ENCODE measurements at regions not wholly inside any gene's neighbourhood (a gene's known extent, or its start where the extent isn't known, plus 50 kb on each side); places are given as distances from the start of the nearest gene placed in this dataset.
"Not testable (repeated sequence)": the region's sequence is repeated elsewhere in the genome, so short reads cannot be mapped to it uniquely, and the experiment has no call there.

GRCh38 chr9:80755586-80755985 lies 933.8 kb downstream of the TLE1 start:
- intact Hi-C loops (cut with DNase I) = no loop called here
- no peaks in the 10 kb centered on the region for H3K4me1 ChIP-seq
- no peak for DNase-seq
- H3K27ac ChIP-seq = no peak overlapping the region
- H3K4me3 ChIP-seq = no peak overlapping the region
- TF ChIP-seq POLR2A (IDR thresholded peaks at IDR 0.05) (no peak), EP300 (IDR thresholded peaks at IDR 0.05) (no peak), CTCF (IDR thresholded peaks at IDR 0.05) (no peak), POLR2AphosphoS5 (IDR thresholded peaks at IDR 0.05) (no peak)
- H3K27me3 ChIP-seq = no peaks in the 10 kb centered on the region
- 46 to 78% methylated on average over 2 of the region's 2 CpGs for WGBS, 2 donors
- H3K36me3 ChIP-seq = no peaks in the 10 kb centered on the region
- no peaks in the 10 kb centered on the region for H3K9me3 ChIP-seq

GRCh38 chr9:80747056-80747455 lies 942.3 kb downstream of the TLE1 start:
- H3K36me3 ChIP-seq; H3K4me3 ChIP-seq; H3K4me1 ChIP-seq; H3K9me3 ChIP-seq; DNase-seq; H3K27ac ChIP-seq; intact Hi-C loops (cut with DNase I); H3K27me3 ChIP-seq: not testable (repeated sequence)
- WGBS, 2 donors = 79 to 86% methylated on average over 17 of the region's 17 CpGs

GRCh38 chr9:80732506-80732905 lies 956.8 kb downstream of the TLE1 start:
- intact Hi-C loops (cut with DNase I) = no loop called here

GRCh38 chr9:80720579-80720978 lies 968.8 kb downstream of the TLE1 start:
- H3K27me3 ChIP-seq = no peaks in the 10 kb centered on the region
- no peaks in the 10 kb centered on the region for H3K4me1 ChIP-seq
- no peaks in the 10 kb centered on the region for H3K36me3 ChIP-seq
- no peaks in the 10 kb centered on the region for H3K9me3 ChIP-seq
- TF ChIP-seq CTCF (IDR thresholded peaks at IDR 0.05) (no peak), POLR2A (IDR thresholded peaks at IDR 0.05) (no peak)
- intact Hi-C loops (cut with DNase I) = no loop called here
- 79 to 91% methylated on average over 1 of the region's 1 CpG for WGBS, 2 donors
- no peak overlapping the region for H3K27ac ChIP-seq
- DNase-seq = no peak
- H3K4me3 ChIP-seq = no peak overlapping the region

More at GRCh38 chr9:80732506-80732905, 956.8 kb downstream of the TLE1 start:
- 52 to 65% methylated on average over 2 of the region's 2 CpGs for WGBS, 2 donors
- DNase-seq = no peak
- TF ChIP-seq EP300 (IDR thresholded peaks at IDR 0.05) (no peak), POLR2AphosphoS5 (IDR thresholded peaks at IDR 0.05) (no peak)
- peaks cover 0 to 2% (median 0%) of the 10 kb centered on the region in 4 donors for H3K9me3 ChIP-seq
- no peak overlapping the region for H3K27ac ChIP-seq
- H3K27me3 ChIP-seq = no peaks in the 10 kb centered on the region
- H3K4me1 ChIP-seq = peaks cover 0 to 15% (median 10%) of the 10 kb centered on the region in 4 donors
- H3K36me3 ChIP-seq = no peaks in the 10 kb centered on the region
- H3K4me3 ChIP-seq = no peak overlapping the region

- Histone ChIP-seq H3K27ac (no peak overlapping the region), H3K36me3 (no peaks in the 10 kb centered on the region), H3K4me3 (no peak overlapping the region), H3K4me1 (peaks cover 0 to 6% (median 0%) of the 10 kb centered on the region in 4 donors), H3K9me3 (no peaks in the 10 kb centered on the region), H3K27me3 (no peaks in the 10 kb centered on the region)
- DNase-seq = no peak
- intact Hi-C loops (cut with DNase I) = no loop called here
- TF ChIP-seq POLR2A (IDR thresholded peaks at IDR 0.05) (no peak), POLR2AphosphoS5 (IDR thresholded peaks at IDR 0.05) (no peak), EP300 (IDR thresholded peaks at IDR 0.05) (no peak), CTCF (IDR thresholded peaks at IDR 0.05) (no peak)
These were observed 982.2 kb downstream of the TLE1 start for GRCh38 chr9:80707120-80707519.

- no peak for DNase-seq
- H3K4me3 ChIP-seq = no peak overlapping the region
- H3K4me1 ChIP-seq = peaks cover 0 to 40% (median 19%) of the 10 kb centered on the region in 4 donors
- peak overlapping the region in 1 of 4 donors; percentile 73 for H3K27ac ChIP-seq
- TF ChIP-seq POLR2A (IDR thresholded peaks at IDR 0.05) = no peak
- no peak for TF ChIP-seq EP300 (IDR thresholded peaks at IDR 0.05)
- peak in 1 of 4 donors; percentile 20 for TF ChIP-seq POLR2AphosphoS5 (IDR thresholded peaks at IDR 0.05)
- TF ChIP-seq CTCF (IDR thresholded peaks at IDR 0.05) = no peak
- intact Hi-C loops (cut with DNase I) = no loop called here
- no peaks in the 10 kb centered on the region for H3K36me3 ChIP-seq
- H3K27me3 ChIP-seq = no peaks in the 10 kb centered on the region
- H3K9me3 ChIP-seq = no peaks in the 10 kb centered on the region
These were observed 988.3 kb downstream of the TLE1 start for GRCh38 chr9:80701061-80701460.

Data from sigmoid colon (tissue), 6 donors.